ENCODE measurements at regions not wholly inside any gene's neighbourhood (a gene's known extent, or its start where the extent isn't known, plus 50 kb on each side); places are given as distances from the start of the nearest gene placed in this dataset.

GRCh38 chr21:24832961-24833360 is 774.3 kb downstream of the MRPL39 start:
- H2AK5ac ChIP-seq (ENCODE audit: low read depth, low read length) = no peak overlapping the region
- no peak for DNase-seq
- ATAC-seq (ENCODE audit: low read depth) = no peak
- H4K91ac ChIP-seq (ENCODE audit: insufficient read depth, low read depth, low read length) = no peak overlapping the region
- no peak overlapping the region for H3K23ac ChIP-seq (ENCODE audit: low read depth, low read length)
- no peaks in the 10 kb centered on the region for H3K4me1 ChIP-seq (ENCODE audit: control insufficient read depth, insufficient read depth, low read length)
- TF ChIP-seq SMC3 (IDR thresholded peaks at IDR 0.05; ENCODE audit: low read depth, low read length) = no peak
- TF ChIP-seq, protein P1, sequence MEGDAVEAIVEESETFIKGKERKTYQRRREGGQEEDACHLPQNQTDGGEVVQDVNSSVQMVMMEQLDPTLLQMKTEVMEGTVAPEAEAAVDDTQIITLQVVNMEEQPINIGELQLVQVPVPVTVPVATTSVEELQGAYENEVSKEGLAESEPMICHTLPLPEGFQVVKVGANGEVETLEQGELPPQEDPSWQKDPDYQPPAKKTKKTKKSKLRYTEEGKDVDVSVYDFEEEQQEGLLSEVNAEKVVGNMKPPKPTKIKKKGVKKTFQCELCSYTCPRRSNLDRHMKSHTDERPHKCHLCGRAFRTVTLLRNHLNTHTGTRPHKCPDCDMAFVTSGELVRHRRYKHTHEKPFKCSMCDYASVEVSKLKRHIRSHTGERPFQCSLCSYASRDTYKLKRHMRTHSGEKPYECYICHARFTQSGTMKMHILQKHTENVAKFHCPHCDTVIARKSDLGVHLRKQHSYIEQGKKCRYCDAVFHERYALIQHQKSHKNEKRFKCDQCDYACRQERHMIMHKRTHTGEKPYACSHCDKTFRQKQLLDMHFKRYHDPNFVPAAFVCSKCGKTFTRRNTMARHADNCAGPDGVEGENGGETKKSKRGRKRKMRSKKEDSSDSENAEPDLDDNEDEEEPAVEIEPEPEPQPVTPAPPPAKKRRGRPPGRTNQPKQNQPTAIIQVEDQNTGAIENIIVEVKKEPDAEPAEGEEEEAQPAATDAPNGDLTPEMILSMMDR (conservative IDR thresholded peaks at IDR 0.05; ENCODE audit: low read depth, low read length) = no peak
- no peak for TF ChIP-seq MAZ (IDR thresholded peaks at IDR 0.05; ENCODE audit: borderline replicate concordance, low read depth, low read length)
- TF ChIP-seq POLR2A (IDR thresholded peaks at IDR 0.05; ENCODE audit: low read depth, low read length) = no peak
- TF ChIP-seq, protein P2, sequence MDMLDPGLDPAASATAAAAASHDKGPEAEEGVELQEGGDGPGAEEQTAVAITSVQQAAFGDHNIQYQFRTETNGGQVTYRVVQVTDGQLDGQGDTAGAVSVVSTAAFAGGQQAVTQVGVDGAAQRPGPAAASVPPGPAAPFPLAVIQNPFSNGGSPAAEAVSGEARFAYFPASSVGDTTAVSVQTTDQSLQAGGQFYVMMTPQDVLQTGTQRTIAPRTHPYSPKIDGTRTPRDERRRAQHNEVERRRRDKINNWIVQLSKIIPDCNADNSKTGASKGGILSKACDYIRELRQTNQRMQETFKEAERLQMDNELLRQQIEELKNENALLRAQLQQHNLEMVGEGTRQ (IDR thresholded peaks at IDR 0.05; ENCODE audit: low read depth, low read length) = no peak
- no peak for TF ChIP-seq CHD1 (IDR thresholded peaks at IDR 0.05; ENCODE audit: low read depth, low read length)
- no peak for TF ChIP-seq MAFK (IDR thresholded peaks at IDR 0.05; ENCODE audit: low read depth, low read length)
- no peak for TF ChIP-seq FOS (IDR thresholded peaks at IDR 0.05; ENCODE audit: low read depth, low read length)
- TF ChIP-seq NFE2L2 (IDR thresholded peaks at IDR 0.05; ENCODE audit: low read depth, low read length) = no peak
- no peak for TF ChIP-seq RFX5 (IDR thresholded peaks at IDR 0.05; ENCODE audit: low read depth, low read length)
- TF ChIP-seq BHLHE40 (IDR thresholded peaks at IDR 0.05; ENCODE audit: low read depth, low read length) = no peak
- no peak for TF ChIP-seq MXI1 (IDR thresholded peaks at IDR 0.05; ENCODE audit: borderline replicate concordance, low read depth, low read length)
- TF ChIP-seq RAD21 (IDR thresholded peaks at IDR 0.05; ENCODE audit: low read length) = no peak
- TF ChIP-seq RCOR1 (IDR thresholded peaks at IDR 0.05; ENCODE audit: insufficient replicate concordance, low read length) = no peak
- TF ChIP-seq, protein P3, sequence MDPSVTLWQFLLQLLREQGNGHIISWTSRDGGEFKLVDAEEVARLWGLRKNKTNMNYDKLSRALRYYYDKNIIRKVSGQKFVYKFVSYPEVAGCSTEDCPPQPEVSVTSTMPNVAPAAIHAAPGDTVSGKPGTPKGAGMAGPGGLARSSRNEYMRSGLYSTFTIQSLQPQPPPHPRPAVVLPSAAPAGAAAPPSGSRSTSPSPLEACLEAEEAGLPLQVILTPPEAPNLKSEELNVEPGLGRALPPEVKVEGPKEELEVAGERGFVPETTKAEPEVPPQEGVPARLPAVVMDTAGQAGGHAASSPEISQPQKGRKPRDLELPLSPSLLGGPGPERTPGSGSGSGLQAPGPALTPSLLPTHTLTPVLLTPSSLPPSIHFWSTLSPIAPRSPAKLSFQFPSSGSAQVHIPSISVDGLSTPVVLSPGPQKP (IDR thresholded peaks at IDR 0.05; ENCODE audit: borderline replicate concordance, low read depth, low read length) = no peak
- H3K79me1 ChIP-seq (ENCODE audit: low read depth in 1 of 2, low read length in 2 of 2) = no peaks in the 10 kb centered on the region
- H2AK9ac ChIP-seq (replicated peaks; ENCODE audit: low read depth, low read length, poor library complexity) = no peak overlapping the region
- no peak overlapping the region for H2AFZ ChIP-seq (replicated peaks; ENCODE audit: low read length, poor library complexity)
- H3K9me1 ChIP-seq (ENCODE audit: insufficient read depth, low read length) = no peaks in the 10 kb centered on the region
- H3K27me3 ChIP-seq (ENCODE audit: control insufficient read depth, insufficient read depth, low read length) = no peaks in the 10 kb centered on the region
- H3K4ac ChIP-seq (ENCODE audit: low read depth, low read length) = no peak overlapping the region
- WGBS, 2 experiments (ENCODE audit: extremely low coverage in 2 of 2, insufficient read length in 1 of 2) = no CpG with 5 or more reads among the region's 1 CpG
- no peaks in the 10 kb centered on the region for H4K20me1 ChIP-seq (ENCODE audit: insufficient read depth, low read length)
- H3K9me3 ChIP-seq (ENCODE audit: control insufficient read depth, insufficient read depth, low read length) = no peaks in the 10 kb centered on the region
- no peak overlapping the region for H2BK120ac ChIP-seq (ENCODE audit: low read depth, low read length)
- no peak overlapping the region for H3K4me3 ChIP-seq (ENCODE audit: insufficient read depth, low read depth, low read length)
- no peak overlapping the region for H4K8ac ChIP-seq (ENCODE audit: low read depth in 2 of 2, low read length in 2 of 2)
- intact Hi-C loops (cut with micrococcal nuclease) (no loop called here), dilution Hi-C loops (cut with HindIII; ENCODE audit: low sequenced_read_pairs, unreplicated experiment) (no loop called here), in situ Hi-C loops (cut with MboI; ENCODE audit: low sequenced_read_pairs) (no loop called here)
- no peak overlapping the region for H3K27ac ChIP-seq (ENCODE audit: insufficient read depth, low read length)
- H3K36me3 ChIP-seq (ENCODE audit: control insufficient read depth, insufficient read depth, low read length) = no peaks in the 10 kb centered on the region
- CTCF ChIA-PET = no interaction called here
- no peak overlapping the region for H4K5ac ChIP-seq (ENCODE audit: low read depth, low read length)
- H3K9ac ChIP-seq (ENCODE audit: low read depth, low read length) = no peak overlapping the region
- H2BK20ac ChIP-seq (ENCODE audit: low read depth, low read length) = no peak overlapping the region
- no peak overlapping the region for H2BK15ac ChIP-seq (ENCODE audit: low read depth, low read length)
- H3K4me2 ChIP-seq (ENCODE audit: low read depth, low read length) = no peak overlapping the region
- no peak overlapping the region for H2BK5ac ChIP-seq (ENCODE audit: low read depth, low read length, poor library complexity, severe bottlenecking)
- POLR2A ChIA-PET (ENCODE audit: unreplicated experiment) = no interaction called here
- H3K56ac ChIP-seq (ENCODE audit: extremely low read depth, insufficient read depth, low read length) = no peak overlapping the region
- BruUV-seq (replicated peaks) = no TSS peak
- H3K14ac ChIP-seq (replicated peaks; ENCODE audit: low read depth, low read length) = no peak overlapping the region
- H3K18ac ChIP-seq (ENCODE audit: low read depth, low read length) = no peak overlapping the region

All from IMR-90 (cell line).